HCT116 (cell line): ENCODE measurements at regions not wholly inside any gene's neighbourhood (a gene's known extent, or its start where the extent isn't known, plus 50 kb on each side); places are given as distances from the start of the nearest gene placed in this dataset.

Experiments
- ATF3 ChIP-seq: IDR thresholded peaks from 2 replicates; pipeline ENCODE4 v1.6.1; 2012
- REST ChIP-seq: IDR thresholded peaks from 2 replicates; pipeline ENCODE4 v1.6.1; 2012; ENCODE audit warnings: low read depth

GRCh38 chr4:128351502-128351901 lies 63.9 kb upstream of the PGRMC2 start:
- TF ChIP-seq ATF3, result no peak
- TF ChIP-seq REST, result no peak
